Ishikawa (cell line): ENCODE measurements at regions not wholly inside any gene's neighbourhood (a gene's known extent, or its start where the extent isn't known, plus 50 kb on each side); places are given as distances from the start of the nearest gene placed in this dataset.

Source experiments
- CEBPB ChIP-seq: IDR thresholded peaks from 2 replicates; pipeline ENCODE4 v1.6.1; 2012
- CREB1 ChIP-seq: IDR thresholded peaks from 2 replicates; pipeline ENCODE4 v1.6.1; 2012; ENCODE audit warnings: low read depth
- EGR1 ChIP-seq: IDR thresholded peaks from 2 replicates; pipeline ENCODE4 v1.6.1; 2012
- EP300 ChIP-seq: IDR thresholded peaks from 2 replicates; pipeline ENCODE4 v1.6.1; 2012; ENCODE audit warnings: borderline replicate concordance
- FOXM1 ChIP-seq: IDR thresholded peaks from 2 replicates; pipeline ENCODE4 v1.6.1; 2012; ENCODE audit warnings: low read depth, borderline replicate concordance
- MAX ChIP-seq: IDR thresholded peaks from 2 replicates; pipeline ENCODE4 v1.6.1; 2012
- NFIC ChIP-seq: IDR thresholded peaks from 2 replicates; pipeline ENCODE4 v1.6.1; 2012
- RAD21 ChIP-seq: IDR thresholded peaks from 2 replicates; pipeline ENCODE4 v1.6.1; 2012; ENCODE audit warnings: low read depth
- REST ChIP-seq: IDR thresholded peaks from 2 replicates; pipeline ENCODE4 v1.6.1; 2012; ENCODE audit warnings: low read depth, mild to moderate bottlenecking
- TAF1 ChIP-seq: IDR thresholded peaks from 2 replicates; pipeline ENCODE4 v1.6.1; 2012; ENCODE audit warnings: low read depth, mild to moderate bottlenecking
- TCF12 ChIP-seq: IDR thresholded peaks from 2 replicates; pipeline ENCODE4 v1.6.1; 2012; ENCODE audit warnings: low read depth
- TEAD4 ChIP-seq: IDR thresholded peaks from 2 replicates; pipeline ENCODE4 v1.6.1; 2012
- USF1 ChIP-seq: IDR thresholded peaks from 2 replicates; pipeline ENCODE4 v1.6.1; 2012
- YY1 ChIP-seq: IDR thresholded peaks from 2 replicates; pipeline ENCODE4 v1.6.1; 2012; ENCODE audit warnings: low read depth
- ZBTB7A ChIP-seq: IDR thresholded peaks from 2 replicates; pipeline ENCODE4 v1.6.1; 2012; ENCODE audit warnings: low read depth

GRCh38 chr3:43893727-43894126 is 203.0 kb downstream of the ABHD5 start:
- TF ChIP-seq TCF12: no peak
- TF ChIP-seq TEAD4: no peak
- no peak for TF ChIP-seq CREB1
- no peak for TF ChIP-seq USF1
- no peak for TF ChIP-seq MAX
- TF ChIP-seq EP300: no peak
- TF ChIP-seq NFIC: no peak
- TF ChIP-seq ZBTB7A: no peak
- no peak for TF ChIP-seq REST
- no peak for TF ChIP-seq YY1
- TF ChIP-seq RAD21: no peak

- TF ChIP-seq CREB1: no peak
- no peak for TF ChIP-seq EP300
- TF ChIP-seq ZBTB7A: no peak
- no peak for TF ChIP-seq YY1
- no peak for TF ChIP-seq USF1
- TF ChIP-seq NFIC: no peak
- TF ChIP-seq TCF12: 0 out of 2 replicates have a peak, but pooled peaks have one; percentile 10
- TF ChIP-seq REST: no peak
- peak; percentile 84 for TF ChIP-seq EGR1
- TF ChIP-seq RAD21: no peak
- TF ChIP-seq MAX: peak; percentile 73
- no peak for TF ChIP-seq TAF1
- no peak for TF ChIP-seq TEAD4
These were observed 203.7 kb downstream of the ABHD5 start for GRCh38 chr3:43894176-43895049.

GRCh38 chr3:43895573-43895972 is 204.8 kb downstream of the ABHD5 start:
- no peak for TF ChIP-seq YY1
- TF ChIP-seq FOXM1: no peak
- TF ChIP-seq TCF12: no peak
- no peak for TF ChIP-seq REST
- TF ChIP-seq TAF1: no peak
- no peak for TF ChIP-seq CREB1
- no peak for TF ChIP-seq CEBPB
- TF ChIP-seq TEAD4: no peak
- no peak for TF ChIP-seq NFIC
- no peak for TF ChIP-seq RAD21
- TF ChIP-seq EP300: no peak
- TF ChIP-seq EGR1: no peak
- TF ChIP-seq USF1: no peak
- no peak for TF ChIP-seq MAX
- TF ChIP-seq ZBTB7A: no peak
